AG09309 (cell line): ENCODE measurements at regions not wholly inside any gene's neighbourhood (a gene's known extent, or its start where the extent isn't known, plus 50 kb on each side); places are given as distances from the start of the nearest gene placed in this dataset.
"Not testable (repeated sequence)": the region's sequence is repeated elsewhere in the genome, so short reads cannot be mapped to it uniquely, and the experiment has no call there.

ENCODE experiments used
- DNase-seq: peaks from one replicate; pipeline ENCODE4 v3.0.0-alpha.2; 2010; ENCODE audit warnings: low read depth
- H3K4me3 ChIP-seq: 2 replicates; pipeline ENCODE4 v1.5.1; 2011; ENCODE audit warnings: mild to moderate bottlenecking, low read depth, low read length, moderate library complexity; ENCODE audit not compliant: control insufficient read depth
- TF ChIP-seq, protein P1 (sequence below): IDR thresholded peaks from 2 replicates; pipeline ENCODE4 v1.5.1; 2011; ENCODE audit warnings: mild to moderate bottlenecking, low read depth, low read length, inconsistent platforms; ENCODE audit not compliant: insufficient read depth, control insufficient read depth; ENCODE audit errors: missing control alignments

DNA sequence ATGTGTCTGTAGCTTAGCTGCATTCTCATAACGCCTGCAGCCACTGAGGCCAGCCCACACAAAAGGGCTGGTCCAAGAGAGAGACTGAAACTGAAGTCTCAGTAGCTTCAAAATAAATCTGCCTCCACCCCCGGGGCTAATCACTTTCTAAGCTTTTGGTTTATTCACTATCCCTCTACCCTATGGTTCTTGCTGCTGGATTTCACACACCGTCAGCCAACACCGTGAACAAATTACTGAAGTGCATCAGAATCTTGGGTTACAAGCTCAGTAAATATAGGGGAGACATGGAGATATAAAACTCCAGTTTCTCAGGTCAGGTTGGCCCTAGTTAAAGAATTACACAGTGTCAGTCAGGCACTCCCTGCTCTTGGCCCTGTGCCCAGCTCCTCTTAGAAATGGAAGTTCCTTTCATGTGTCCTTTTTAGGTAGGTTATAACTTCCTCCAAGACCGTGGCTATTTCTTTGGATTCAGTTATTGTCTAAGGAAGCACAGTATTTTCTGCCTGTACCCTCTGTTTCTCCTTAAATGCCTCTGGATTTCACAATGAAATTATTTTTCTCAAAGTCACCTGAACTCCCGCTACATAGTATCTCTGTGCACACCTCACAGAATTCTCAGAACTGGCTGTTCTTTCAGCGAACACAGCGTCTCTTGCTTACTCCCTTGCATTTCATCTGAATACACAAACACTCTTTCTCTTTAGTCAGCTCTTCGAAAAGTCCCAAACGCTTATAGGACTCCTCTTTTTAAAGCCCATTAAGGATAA lies 112.5 kb downstream of the FAM174A start:
- DNase-seq = no peak
- TF ChIP-seq, protein P1, sequence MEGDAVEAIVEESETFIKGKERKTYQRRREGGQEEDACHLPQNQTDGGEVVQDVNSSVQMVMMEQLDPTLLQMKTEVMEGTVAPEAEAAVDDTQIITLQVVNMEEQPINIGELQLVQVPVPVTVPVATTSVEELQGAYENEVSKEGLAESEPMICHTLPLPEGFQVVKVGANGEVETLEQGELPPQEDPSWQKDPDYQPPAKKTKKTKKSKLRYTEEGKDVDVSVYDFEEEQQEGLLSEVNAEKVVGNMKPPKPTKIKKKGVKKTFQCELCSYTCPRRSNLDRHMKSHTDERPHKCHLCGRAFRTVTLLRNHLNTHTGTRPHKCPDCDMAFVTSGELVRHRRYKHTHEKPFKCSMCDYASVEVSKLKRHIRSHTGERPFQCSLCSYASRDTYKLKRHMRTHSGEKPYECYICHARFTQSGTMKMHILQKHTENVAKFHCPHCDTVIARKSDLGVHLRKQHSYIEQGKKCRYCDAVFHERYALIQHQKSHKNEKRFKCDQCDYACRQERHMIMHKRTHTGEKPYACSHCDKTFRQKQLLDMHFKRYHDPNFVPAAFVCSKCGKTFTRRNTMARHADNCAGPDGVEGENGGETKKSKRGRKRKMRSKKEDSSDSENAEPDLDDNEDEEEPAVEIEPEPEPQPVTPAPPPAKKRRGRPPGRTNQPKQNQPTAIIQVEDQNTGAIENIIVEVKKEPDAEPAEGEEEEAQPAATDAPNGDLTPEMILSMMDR = no peak
- H3K4me3 ChIP-seq = no peak overlapping the region

DNA sequence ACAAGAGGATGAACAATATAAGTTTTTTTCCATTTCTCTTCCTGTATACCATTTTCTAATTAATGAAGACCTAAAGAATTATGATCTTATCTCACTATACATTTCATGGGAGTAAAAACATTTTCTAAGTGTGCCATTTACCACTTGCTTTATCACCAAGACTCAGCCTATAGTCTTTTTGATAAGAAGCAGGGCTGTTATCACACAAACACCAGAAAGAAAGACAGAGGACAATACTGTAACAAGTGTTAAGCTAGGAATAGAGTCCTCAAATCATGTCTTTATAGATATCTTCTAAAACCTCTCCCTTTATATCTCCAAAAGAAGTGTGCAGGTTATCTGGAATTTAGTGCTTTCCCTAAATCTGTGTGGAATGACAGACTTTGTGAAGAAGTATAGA lies 119.7 kb downstream of the FAM174A start:
- DNase-seq = no peak
- H3K4me3 ChIP-seq = no peak overlapping the region
- TF ChIP-seq, protein P1 = no peak

DNA sequence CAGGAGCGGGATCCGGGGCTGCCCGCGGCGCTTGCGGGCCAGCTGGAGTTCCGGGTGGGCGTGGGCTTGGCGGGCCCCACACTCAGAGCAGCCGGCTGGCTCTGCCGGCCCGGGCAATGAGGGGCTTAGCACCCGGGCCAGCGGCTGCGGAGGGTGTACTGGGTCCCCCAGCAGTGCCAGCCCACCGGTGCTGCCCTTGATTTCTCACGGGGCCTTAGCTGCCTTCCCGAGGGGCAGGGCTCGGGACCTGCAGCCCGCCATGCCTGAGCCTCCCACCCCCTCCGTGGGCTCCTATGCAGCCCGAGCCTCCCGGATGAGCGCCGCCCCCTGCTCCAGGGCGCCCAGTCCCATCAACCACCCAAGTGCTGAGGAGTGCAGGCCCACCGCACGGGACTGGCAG lies 121.6 kb downstream of the FAM174A start:
- not testable (repeated sequence) for DNase-seq, H3K4me3 ChIP-seq

DNA sequence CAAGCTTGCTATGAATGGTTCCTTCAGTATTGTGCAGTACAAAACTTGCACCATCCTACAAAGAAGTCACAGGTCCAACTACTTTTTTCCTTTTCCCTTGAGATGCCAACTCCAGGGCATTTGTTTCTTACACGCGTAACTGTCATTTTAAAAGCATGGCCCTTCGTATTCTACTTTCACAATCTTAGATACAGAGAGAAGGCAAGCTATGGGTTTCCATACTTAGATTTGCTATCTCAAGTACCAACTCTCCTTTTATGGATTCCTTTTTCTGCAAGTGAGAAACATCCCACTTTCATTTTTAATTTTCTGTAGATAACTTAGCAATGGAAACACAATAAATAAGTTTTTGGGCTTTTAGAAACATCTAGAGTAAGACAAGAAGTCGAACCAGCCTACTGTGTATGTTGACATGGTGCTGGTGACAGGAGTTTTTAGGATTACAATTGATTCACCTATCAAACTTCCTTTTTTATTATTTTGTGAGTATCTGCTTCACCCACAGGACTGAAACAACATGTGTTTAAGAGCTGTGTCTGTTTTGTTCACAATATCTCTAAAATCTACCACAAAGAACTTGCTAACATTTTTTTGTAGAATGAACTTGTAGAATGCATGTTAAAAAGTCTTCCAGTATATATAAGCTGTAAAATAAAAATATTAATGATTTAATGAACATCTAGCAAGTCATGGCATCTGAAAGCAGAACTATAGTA lies 124.1 kb downstream of the FAM174A start:
- TF ChIP-seq, protein P1 = no peak
- H3K4me3 ChIP-seq = no peak overlapping the region

DNA sequence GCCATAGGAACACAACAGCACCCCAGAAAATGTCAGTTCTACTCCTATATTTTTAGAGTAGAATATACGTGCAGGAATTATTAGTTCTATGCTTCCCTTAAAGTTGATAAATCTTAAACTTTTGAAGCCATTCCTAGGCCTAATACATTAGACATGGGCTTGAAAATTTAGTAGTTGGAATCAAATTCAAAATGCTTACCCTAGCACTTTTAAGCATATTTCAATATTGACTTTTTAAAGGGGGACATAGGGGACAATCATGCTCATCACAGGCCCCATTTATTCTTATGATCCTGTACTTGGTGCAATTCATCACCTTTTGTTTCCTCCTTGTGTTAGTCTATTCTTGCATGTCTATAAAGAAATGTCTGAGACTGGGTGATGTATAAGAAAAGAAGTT lies 129.0 kb downstream of the FAM174A start:
- H3K4me3 ChIP-seq = no peak overlapping the region
- TF ChIP-seq, protein P1 = no peak
- DNase-seq = no peak

More for the DNA sequence above, 124.1 kb downstream of the FAM174A start:
- DNase-seq = no peak

DNA sequence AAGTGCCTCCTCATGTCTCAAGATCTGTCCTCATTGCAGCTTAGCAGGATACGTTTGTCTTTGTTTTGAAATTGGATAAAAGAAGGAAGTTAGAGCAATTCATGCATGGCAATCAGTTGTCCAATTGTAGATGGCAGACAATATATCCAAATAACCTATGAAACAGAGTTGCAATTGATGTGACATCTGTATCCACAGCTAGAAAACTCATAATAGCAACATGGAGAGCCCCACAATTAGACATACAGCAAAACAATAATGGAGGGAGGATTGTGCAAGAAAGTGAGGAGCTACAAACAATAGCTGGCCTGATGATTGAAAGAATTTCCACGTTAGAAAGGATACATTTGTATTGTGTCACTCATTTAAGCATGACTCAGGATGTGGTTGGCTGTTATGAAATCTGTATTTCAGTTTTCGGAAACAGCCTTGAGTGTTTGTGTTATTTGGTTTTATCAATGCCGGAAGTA lies 132.0 kb downstream of the FAM174A start:
- TF ChIP-seq, protein P1 = no peak
- H3K4me3 ChIP-seq = no peak overlapping the region
- no peak for DNase-seq

DNA sequence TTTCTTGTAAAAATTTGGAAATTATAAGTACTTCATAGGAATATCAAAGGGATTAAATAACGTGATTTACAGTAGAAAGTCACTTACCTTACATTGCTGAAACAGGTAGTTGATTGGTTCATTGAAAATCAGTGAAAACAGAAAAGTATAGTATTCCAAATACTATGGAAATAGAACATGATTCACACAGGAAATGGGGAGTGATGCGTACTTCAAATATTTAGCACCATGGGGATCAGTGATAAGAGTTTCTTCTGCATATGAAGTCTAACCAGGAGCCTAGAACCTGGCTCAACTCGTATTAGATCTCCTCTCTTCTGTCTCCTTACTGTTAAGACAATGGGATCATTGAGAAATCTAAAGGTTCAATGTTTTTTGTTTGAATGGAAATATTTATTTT lies 133.3 kb downstream of the FAM174A start:
- no peak for DNase-seq
- H3K4me3 ChIP-seq = no peak overlapping the region
- TF ChIP-seq, protein P1 = no peak
